ENCODE measurements at regions not wholly inside any gene's neighbourhood (a gene's known extent, or its start where the extent isn't known, plus 50 kb on each side); places are given as distances from the start of the nearest gene placed in this dataset.
"Not testable (repeated sequence)": the region's sequence is repeated elsewhere in the genome, so short reads cannot be mapped to it uniquely, and the experiment has no call there.

DNA sequence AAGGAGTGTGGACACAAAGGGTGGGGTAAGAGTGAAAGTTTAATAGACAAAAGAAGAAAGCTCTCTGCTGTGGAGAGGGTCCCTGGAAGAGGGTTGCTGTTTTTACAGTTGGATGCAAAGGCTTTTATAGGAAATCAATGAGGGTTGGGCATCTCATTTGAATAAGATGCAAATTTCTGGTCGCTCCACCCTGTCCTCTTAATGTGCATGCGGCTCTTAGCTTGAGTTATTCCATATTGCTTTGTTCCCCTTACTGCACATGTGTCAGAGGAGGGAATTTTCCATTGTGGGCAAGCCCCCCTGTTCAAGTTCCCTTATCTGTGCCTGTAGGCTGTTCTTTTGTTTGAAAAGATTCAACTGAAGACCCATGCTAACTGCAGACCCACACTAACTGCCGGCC lies 326.5 kb downstream of the BCL11A start:
- no peak for DNase-seq

DNA sequence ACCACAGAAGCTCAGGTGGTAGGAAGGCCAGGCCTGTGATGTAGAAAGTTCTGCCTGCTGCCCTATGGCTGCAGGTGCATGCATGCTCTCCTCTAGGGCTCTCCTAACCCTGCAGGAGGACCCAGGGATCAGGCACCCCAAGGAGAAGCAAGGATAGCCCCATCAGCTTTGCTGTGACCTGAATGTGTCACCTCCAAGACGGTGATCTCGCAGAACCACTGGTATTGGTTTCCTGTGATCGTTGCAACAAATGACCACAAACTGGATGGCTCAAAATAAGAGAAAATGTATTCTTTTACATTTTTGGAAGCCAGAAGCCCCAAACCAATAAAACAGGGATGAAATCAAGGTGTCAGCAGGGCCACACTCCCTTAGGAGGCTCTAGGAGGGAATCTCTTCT lies 327.3 kb downstream of the BCL11A start:
- DNase-seq, result no peak

DNA sequence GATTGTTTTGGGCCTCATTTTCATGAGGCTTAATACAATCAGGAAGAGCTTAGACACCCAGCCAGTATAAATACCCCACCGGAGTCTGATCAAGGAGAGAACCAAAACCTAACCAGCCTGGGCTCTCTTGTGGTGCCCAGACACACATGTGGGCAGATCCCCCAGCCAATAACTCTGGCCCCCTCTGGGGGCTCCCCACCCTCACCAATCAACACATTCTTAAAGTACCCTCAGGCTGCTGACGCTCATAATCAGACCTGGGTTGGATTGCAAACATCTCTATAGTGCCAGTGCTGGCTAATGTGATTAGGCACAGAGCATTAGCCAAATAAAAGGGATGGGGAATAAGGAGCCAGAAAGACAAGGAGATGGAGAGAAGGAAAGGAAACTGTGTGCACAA lies 329.6 kb downstream of the BCL11A start:
- DNase-seq, result no peak

DNA sequence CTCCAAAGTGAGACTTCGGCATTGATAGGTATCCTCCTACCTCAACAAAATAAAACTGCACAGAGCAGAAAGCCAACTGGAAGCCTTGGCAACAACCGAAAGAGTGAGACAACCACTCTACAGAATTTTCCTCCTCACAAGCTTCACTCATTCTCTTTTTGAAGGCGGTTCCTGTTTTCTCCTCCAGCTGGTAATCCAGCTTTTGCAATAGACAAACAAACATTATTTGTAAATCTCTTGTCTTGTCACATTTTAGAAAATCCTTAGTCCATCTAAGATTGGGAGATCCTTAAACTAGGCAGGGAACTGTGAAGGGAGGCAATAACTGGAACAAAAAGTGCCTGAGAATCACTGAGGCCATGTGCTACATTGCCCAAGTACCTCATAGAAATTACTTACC lies 332.4 kb downstream of the BCL11A start:
- no peak for DNase-seq

DNA sequence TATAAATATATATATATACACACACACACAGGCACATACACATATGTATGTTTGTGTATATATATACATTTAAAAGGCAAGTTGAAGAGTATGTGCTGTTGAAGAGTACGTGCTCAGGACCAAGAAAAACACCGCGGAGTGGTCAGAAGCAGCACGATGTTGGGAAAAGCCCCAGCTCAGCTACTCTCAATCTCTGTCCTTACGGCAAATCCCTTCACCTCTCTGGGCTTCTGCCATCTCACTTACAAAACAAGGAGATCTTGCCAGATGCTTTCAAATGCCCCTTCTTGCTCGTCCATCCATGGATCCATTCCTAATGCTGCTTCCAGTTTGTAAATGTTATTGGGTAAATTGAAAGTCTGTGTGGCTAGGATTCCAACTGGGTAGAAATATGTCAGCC lies 333.9 kb downstream of the BCL11A start:
- no peak for DNase-seq

DNA sequence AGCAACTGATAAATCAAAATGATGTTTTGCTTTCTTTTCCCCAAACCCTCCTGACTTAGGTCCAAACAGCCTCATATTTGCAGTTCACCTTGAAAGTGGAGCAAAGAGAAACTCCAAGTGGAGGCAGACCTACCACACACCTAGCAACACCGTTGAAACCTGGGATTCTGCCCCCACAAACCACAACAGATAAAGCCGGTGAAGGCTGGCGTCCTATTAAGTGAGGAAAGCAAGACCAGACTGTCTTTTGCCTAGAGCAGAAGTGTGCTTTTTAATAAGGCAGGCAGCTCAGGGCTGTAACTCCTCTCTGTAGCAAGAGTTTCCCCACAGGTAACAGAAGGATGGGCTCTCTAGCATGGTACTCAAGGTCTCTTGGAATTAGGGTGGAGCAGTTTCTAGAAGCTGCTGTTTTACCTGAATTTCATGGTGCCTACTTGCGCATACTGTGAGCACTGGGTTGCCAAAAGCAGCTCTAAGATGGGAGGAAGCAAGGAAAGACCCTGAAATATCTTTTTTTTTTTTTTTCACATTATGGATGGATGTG lies 336.9 kb downstream of the BCL11A start:
- DNase-seq, result no peak

DNA sequence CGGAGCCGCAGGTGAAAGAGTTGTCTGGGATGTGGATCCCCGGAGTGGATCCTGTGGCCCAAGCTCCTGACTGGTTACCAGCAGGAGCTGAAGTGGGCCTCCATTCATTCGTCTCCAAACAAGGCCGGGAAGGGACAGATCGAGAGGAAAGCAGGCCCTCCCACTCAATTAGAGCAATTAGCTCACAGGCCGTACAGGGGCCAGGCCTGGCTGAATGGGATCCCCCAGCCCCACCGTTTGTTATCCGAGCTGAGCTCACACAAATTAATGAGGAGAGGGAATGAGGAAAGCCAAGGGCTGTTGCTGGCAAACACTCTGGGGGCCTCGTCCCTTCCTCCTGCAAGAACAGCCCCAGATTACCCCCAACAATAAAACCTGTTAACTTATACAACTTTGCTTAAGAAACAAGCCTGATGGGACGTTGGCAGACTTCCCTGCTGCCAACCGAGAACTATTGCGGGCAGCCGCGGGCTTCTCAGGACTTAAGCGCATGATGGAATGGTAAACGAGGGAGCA lies 338.0 kb downstream of the BCL11A start:
- DNase-seq, result no peak

DNA sequence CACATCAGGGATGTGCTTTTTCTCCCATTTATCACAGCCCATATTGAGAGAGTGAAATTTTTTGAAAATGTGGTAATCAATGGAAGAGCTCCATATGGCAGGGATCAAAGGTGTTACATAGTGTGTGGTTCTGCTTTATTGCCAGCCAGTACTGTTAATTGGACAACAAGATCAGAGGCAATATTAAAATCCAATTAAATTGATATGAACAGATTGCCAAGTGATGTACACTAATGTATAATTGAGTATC lies 338.9 kb downstream of the BCL11A start:
- DNase-seq, result no peak

DNA sequence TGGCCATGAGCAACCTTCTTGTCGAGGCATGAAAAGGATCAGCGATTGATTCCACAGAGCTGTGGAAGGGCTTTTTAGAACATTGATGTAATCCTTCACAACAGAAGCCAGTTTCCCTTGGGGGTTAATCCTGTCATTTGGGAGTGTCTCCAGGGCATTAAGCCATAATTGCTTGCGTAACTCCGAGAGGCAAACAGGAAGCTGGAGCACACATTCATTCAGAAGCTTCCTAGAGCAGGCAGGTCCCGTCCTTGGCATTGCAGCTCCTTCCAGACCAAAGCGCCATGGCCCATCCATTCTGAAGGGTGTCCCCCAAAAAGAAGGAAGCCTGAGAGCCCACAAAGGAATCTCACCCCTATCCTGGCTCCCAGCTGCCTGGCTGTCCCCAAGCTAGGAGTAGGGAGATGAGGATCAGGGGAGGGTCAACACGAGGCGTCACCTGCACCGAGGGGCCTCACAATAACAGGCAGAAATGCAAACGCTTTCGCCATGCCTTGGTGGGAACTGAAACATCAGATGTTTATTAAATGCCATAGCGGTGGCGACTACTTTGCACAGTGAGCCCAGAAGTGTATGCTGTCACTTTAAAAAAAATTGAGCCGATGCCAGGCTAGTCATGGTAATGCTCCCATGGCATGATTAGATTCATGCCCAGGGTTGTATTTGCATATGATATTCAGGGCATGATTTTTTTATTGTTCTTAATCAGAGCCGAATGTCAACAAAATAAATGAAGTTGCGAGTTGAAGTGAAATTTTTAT lies 339.4 kb downstream of the BCL11A start:
- DNase-seq, result no peak

DNA sequence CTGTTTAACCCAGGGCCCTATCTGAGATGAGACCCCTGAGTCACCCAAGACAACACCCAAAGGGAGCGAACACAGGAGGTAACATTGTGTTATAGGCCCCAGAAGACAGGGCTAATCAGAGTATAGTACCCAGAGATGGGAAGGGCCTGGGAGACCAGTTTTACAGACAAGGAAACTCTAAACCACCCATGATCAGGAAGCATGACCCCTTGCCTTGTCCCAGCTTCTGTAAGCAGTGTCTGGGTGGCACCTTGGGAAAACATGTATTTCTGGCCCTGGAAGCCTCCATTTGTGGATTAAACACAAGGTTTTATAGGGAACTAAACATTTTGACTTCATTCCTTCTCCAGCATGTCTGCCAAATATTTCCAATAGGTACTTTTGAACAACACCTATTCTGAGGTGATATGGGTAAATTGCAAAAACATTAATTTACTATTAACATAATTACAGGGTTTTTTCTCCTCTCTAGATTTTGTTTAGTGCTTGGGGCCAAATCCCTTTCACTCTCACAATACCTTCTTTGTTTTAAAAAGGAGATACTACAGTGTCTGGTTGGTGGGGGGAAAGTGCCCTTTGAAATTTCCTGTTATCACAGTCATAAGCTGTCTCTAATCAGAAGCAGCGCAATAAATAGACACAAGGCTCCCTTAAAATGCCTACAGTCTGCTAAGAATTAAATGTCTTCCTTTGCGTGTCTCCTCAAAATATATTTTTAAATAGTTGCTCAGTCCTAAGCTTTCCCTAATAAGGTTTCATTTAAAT lies 341.1 kb downstream of the BCL11A start:
- DNase-seq, result no peak

DNA sequence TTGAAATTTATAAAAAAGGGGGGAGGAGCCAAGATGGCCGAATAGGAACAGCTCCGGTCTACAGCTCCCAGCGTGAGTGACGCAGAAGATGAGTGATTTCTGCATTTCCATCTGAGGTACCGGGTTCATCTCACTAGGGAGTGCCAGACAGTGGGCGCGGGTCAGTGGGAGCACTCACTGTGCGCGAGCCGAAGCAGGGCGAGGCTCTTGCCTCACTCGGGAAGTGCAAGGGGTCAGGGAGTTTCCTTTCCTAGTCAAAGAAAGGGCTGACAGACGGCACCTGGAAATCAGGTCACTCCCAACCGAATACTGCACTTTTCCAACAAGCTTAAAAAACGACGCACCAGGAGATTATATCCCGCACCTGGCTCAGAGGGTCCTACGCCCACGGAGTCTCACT lies 364.4 kb downstream of the BCL11A start:
- DNase-seq, result not testable (repeated sequence)

DNA sequence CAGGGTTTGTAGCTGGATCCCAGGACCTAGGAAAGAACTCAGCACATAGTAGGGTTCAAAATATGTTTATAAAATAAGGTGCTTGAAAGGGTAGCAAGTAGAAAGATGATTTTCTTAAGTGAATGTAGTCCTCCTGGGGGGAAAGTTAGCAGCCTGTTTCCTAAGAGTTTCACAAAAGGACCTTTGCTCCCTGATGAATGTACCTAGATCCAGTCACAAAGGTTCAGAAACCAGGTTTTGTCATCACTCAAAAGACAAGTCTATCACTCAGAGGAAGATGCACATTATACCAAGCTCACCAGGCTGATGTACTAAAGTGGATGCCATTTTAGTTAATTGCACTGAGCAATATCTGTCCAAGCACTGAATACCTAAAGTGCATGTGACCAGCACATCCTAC lies 378.2 kb downstream of the BCL11A start:
- DNase-seq, result no peak

DNA sequence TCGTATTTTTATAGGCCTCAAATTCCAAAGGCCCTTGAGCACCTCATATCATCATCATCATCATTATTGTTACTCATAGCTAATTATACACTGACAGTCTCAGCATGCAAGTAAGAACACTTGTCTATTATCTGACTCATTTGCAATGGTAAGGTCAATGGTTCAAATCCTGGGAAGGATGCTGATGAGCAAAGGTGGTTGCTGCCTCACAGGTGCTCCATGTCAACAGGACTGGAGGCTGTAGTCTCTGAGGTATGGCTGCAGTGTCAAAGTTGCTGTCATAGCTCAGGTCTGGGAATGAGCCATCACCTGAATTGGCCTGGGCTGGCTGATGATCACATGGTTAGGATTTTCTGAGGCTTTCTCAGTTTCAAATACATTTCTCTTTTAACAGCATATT lies 379.3 kb downstream of the BCL11A start:
- no peak for DNase-seq

DNA sequence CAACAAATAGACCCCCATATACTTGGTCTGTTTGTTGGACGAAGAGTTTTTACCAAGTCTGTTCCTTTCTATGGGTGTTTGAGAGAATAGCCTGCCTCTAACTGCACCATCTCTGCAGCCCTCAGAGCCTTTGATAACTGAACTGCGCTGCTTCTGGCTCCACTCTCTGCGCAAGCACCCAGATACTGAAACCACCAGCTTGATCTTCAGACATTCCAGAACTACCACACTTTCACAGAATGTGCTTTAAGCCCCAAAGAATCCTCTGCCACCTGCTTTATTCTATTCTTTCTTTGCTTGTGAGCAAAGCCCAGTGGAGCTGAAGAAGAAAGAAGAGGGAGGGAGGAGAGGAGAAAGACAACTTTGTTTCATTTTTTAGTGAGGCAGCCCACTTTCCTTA lies 380.7 kb downstream of the BCL11A start:
- DNase-seq, result no peak

DNA sequence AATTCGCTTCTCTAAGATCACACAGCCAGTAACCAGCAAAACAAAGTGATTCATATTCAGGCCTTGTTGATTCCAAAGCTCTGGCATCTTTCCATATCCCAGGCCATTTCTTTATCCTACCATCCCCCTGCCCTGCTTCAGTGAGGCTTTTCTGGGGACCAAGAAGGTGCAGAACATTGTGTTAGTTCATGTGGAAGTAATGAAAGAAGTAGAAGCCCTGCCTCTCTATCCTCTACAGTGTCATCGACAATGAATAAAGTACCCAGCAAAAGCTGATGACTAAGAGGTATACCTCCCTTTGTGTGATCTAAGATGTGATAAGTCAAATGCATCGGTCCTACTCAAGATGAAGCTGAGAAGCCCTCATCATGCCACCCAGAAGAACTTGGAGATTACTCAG lies 383.2 kb downstream of the BCL11A start:
- no peak for DNase-seq

DNA sequence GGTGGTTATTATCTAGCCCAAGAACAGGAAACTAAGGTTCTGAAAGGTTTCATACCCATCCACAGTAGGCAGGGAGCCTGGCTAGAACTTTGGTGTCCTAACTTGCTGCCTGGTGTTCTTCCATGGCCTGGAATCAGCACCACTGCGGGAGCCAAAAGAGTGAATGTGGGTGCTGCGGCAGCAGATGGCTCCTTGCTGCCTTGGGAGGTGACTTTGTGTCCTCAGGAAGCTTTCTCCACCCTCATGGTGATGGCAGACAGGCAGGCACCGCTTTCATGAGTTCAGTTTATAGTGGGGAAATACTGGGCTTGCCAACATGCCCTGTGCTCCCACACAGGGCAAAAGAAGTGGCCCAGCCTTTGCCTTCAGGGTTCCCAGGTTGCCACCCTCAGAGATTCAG lies 385.2 kb downstream of the BCL11A start:
- no peak for DNase-seq

DNA sequence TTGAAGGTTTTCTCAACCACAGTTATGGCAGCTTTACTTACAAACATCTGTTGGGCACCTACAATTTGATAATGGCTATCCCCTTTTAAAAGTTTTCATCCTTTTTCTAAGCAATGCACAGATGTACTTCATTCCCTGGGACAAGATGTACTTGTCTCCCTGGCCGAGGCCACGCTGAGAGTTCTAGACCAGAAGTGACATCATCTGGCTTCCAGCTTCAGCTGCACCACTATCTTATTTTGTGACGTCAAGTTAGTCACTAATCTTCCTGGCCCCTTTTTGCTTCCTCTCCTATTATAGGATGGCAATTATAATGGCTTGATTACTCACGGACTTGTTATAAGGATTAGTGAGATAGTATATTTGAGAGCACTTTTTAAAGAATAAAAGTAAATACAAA lies 386.4 kb downstream of the BCL11A start:
- no peak for DNase-seq

DNA sequence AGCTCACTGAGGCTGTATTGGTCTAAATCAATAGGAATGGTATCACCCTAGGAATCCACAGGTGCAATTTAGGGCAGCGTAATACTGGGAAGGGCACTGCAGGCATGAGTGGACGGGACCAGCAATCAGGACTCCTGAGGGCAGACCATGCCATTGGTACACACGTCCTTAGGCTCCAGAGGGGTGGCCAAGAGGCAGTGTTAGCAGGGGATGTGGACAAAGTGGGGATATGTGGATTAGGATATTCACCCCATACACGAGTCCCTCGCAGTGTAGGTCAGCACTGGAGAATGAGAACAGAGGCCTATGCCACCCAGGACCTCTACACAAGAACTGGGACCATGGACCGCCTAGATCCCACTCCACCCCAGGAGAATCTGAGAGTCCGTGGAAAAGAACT lies 389.8 kb downstream of the BCL11A start:
- no peak for DNase-seq

DNA sequence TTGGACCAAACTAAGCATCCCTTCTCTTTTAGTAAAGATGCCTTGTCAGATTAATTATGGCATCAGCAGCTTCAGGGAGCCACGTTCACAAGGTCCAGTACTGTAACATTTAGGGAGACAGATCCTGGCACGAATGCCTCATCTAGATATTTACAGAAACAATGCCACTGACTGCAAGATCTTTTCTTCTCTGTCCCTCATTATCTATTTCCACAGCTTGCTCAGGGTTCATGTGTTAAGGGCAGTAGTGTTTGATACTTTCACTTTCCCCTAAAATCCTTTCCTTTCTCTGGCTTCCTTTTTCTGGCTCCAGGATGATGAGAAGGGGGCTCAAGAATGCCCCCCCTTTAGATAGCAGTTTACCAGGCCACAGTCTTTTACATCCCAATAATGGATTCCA lies 393.9 kb downstream of the BCL11A start:
- no peak for DNase-seq

DNA sequence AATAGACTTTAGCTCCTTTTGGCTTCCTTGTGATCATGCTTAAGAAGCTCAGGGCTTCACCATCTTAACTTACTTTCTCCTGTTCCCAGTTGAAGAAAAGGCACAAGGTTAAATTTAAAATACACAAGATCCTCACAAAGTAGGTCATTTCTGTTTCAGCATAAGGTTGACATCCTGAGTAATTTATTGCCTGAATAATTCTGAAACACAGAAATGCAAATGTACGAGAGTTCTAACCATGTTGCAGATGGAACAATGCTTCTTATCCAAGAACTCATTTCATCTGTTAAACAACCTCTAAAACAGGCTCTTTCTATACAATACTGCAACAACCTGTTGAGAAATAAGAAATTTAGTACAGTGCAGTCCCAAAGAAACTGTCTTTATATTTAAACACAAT lies 395.2 kb downstream of the BCL11A start:
- no peak for DNase-seq

DNA sequence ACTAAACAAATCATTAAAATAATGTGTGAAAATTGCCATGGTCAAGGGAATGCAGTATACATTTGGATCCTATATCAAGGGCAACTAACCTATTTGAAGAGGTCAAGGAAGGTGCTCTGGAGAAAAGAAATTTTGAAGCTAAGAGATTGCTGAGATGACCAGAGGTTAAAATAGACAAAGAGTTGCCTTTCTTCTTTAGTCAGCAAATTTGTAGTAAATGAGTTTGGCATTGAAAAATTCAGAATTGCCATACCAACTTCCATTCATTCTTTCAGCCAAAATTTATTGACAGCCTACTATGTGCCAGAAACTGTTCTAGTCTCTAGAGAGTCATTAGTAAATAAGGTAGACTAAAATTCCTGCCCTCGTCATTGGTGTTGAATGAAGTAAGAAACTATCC lies 396.2 kb downstream of the BCL11A start:
- no peak for DNase-seq

DNA sequence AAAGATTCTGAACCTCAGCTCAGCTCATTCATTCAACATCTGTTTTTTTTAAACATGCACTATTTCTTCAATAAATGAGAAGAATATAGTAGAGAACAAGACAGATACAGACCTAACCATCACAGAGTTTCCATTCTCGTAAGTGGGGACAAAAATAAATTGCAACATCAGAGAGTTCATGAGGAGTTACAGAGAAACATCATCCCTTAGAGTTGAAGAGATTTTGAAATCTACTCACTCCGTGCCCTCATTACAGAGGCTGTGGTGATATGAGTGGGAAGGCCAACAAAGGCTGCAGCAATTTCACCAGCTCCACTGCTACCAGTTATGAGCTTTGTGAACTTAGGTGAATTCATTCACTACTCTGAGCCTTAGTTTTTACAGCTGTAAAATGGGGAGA lies 399.3 kb downstream of the BCL11A start:
- DNase-seq, result no peak

DNA sequence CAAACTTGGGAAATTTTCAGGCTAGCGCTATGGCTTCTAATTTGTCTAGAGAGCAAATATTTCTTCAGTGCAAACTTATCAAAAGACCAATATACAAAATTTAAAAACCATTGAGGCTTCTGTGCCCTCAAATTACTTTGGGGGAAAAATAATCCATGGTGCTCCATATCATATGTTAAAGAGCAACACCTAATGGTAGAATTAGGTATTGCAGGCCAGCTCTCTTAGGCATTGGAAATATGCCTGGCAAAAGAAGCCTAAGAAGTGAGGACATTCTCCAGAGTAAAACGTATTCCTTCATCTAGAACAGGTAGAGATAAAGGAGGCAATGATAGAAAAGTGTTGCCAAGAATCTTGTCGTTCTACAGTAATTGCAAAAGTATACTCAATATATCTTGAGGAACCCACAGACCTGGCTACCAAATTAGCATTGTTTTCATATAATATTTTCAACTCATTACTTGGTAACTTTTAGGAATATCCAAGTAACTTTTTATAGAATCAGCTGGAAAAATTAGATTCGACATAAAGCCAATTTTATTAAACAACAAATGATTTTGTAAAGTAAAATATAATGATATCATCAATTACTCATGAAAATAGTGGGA lies 401.1 kb downstream of the BCL11A start:
- DNase-seq, result no peak

DNA sequence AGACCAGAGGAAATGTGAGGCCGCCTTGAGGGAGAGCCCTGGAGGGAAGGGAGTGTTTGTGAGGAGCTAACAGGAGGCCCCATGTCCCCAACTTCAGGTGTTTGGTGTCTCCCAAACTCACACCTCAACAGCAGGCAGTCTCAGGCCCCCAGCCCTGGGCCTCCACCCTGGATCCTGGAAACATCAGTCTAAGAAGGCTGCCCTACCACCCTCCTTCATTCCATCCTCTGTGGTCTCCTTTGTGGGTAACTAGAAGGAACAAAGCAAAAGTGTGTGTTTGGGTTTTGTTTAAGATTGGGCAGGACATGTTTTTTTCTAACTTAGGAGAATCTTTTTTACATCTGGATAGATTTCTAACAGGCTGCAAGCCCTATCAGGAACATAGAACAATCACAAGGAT lies 404.3 kb downstream of the BCL11A start:
- no peak for DNase-seq
